H1 (cell line): ENCODE measurements at regions not wholly inside any gene's neighbourhood (a gene's known extent, or its start where the extent isn't known, plus 50 kb on each side); places are given as distances from the start of the nearest gene placed in this dataset.

ENCODE experiments used
- CTCF ChIA-PET: fragments of 300-600 bp; sonication (Branson Sonifier 250); formaldehyde crosslinking; loops from one replicate; lab custom pipeline; 2021; ENCODE audit not compliant: partially characterized antibody; lab: Charles Lee
- POLR2A ChIA-PET: fragments of 300-600 bp; sonication (Branson Sonifier 250); formaldehyde crosslinking; loops from one replicate; lab custom pipeline; 2021; ENCODE audit warnings: inconsistent platforms; ENCODE audit not compliant: partially characterized antibody; lab: Charles Lee
- DNase-seq, 2 experiments: peaks; one replicate each; pipeline versions ENCODE4 v3.0.0 to v3.0.0-alpha.2; 2010 to 2022; ENCODE audit warnings: low spot score in 2 of 2, low read depth in 1 of 2, mixed read lengths in 1 of 2
- FAIRE-seq: peaks from 2 replicates; lab custom pipeline; 2011; peaks lifted over from hg19 to GRCh38; lab: Jason Lieb, UNC
- H2AFZ ChIP-seq: 2 replicates; pipeline ENCODE4 v1.8.1; 2012; ENCODE audit warnings: low read length, inconsistent platforms
- H2AK5ac ChIP-seq: 2 replicates; pipeline ENCODE4 v1.6.1; 2013; ENCODE audit warnings: low read depth, low read length
- H2BK120ac ChIP-seq: replicated peaks from 2 replicates; pipeline ENCODE3; 2013; ENCODE audit warnings: low read depth, low read length, inconsistent platforms
- H2BK12ac ChIP-seq: 2 replicates; pipeline ENCODE4 v1.6.1; 2013; ENCODE audit warnings: low read depth, low read length
- H2BK15ac ChIP-seq: 2 replicates; pipeline ENCODE4 v1.6.1; 2013; ENCODE audit warnings: low read length
- H2BK20ac ChIP-seq: 2 replicates; pipeline ENCODE4 v1.6.1; 2013; ENCODE audit warnings: low read length
- H2BK5ac ChIP-seq: 2 replicates; pipeline ENCODE4 v1.6.1; 2013; ENCODE audit warnings: low read depth, low read length
- H3K14ac ChIP-seq: 2 replicates; pipeline ENCODE4 v1.6.1; 2013; ENCODE audit warnings: inconsistent platforms; ENCODE audit not compliant: insufficient read length
- H3K18ac ChIP-seq: 2 replicates; pipeline ENCODE4 v1.6.1; 2013; ENCODE audit warnings: low read length; ENCODE audit errors: extremely low read depth
- H3K23ac ChIP-seq: 2 replicates; pipeline ENCODE4 v1.6.1; 2013; ENCODE audit warnings: inconsistent platforms; ENCODE audit not compliant: insufficient read length
- H3K23me2 ChIP-seq: 2 replicates; pipeline ENCODE4 v1.6.1; 2013; ENCODE audit warnings: low read depth, low read length
- H3K27ac ChIP-seq: 2 replicates; pipeline ENCODE4 v1.6.1; 2011; ENCODE audit warnings: low read depth, low read length, inconsistent platforms
- H3K27me3 ChIP-seq, 4 experiments: replicated peaks in 1 of 4; 1 replicate in 1 of 4; 2 replicates in 3 of 4; pipeline versions ENCODE4 v1.6.1 to v1.8.1; 2011 to 2013; ENCODE audit warnings: low read length in 3 of 4, mild to moderate bottlenecking in 3 of 4, inconsistent platforms in 2 of 4, mixed read lengths in 2 of 4, moderate library complexity in 1 of 4; ENCODE audit not compliant: control insufficient read depth in 3 of 4, insufficient read depth in 3 of 4; ENCODE audit errors: extremely low read depth in 1 of 4
- H3K36me3 ChIP-seq, 4 experiments: 2 replicates each; pipeline versions ENCODE4 v1.6.1 to v1.8.1; 2011 to 2013; ENCODE audit warnings: mild to moderate bottlenecking in 4 of 4, low read length in 3 of 4, moderate library complexity in 2 of 4, control low read depth in 1 of 4, inconsistent platforms in 1 of 4; ENCODE audit not compliant: insufficient read depth in 4 of 4, control insufficient read depth in 2 of 4
- H3K4ac ChIP-seq: replicated peaks from 2 replicates; pipeline ENCODE3; 2013; ENCODE audit warnings: low read length, low read depth, mixed read lengths, inconsistent platforms; ENCODE audit not compliant: insufficient read length
- H3K4me1 ChIP-seq, 4 experiments: replicated peaks in 1 of 4; 1 replicate in 1 of 4; 2 replicates in 3 of 4; pipeline versions ENCODE4 v1.6.1 to v1.8.1; 2011 to 2013; ENCODE audit warnings: low read length in 3 of 4, inconsistent platforms in 2 of 4, mixed read lengths in 1 of 4; ENCODE audit not compliant: insufficient read depth in 4 of 4, control insufficient read depth in 3 of 4
- H3K4me2 ChIP-seq, 2 experiments: 2 replicates each; pipeline versions ENCODE4 v1.6.1 to v1.8.1; 2011 to 2013; ENCODE audit warnings: low read depth in 2 of 2, low read length in 2 of 2, control low read depth in 1 of 2, inconsistent platforms in 1 of 2, mild to moderate bottlenecking in 1 of 2; ENCODE audit not compliant: insufficient read depth in 1 of 2
- H3K4me3 ChIP-seq, 4 experiments: fragments of 200-600, 300-600 bp in 1 of 4; sonication (generic), shearing (Covaris generic), sonication (Bioruptor Twin) in 1 of 4; 2 replicates each; pipeline versions ENCODE4 v1.5.1 to v1.8.1; 2011 to 2016; ENCODE audit warnings: low read length in 4 of 4, low read depth in 3 of 4, control low read depth in 2 of 4, inconsistent platforms in 2 of 4, mild to moderate bottlenecking in 2 of 4, mixed read lengths in 1 of 4, moderate library complexity in 1 of 4; ENCODE audit not compliant: insufficient read depth in 2 of 4; ENCODE audit errors: extremely low read depth in 1 of 4
- H3K56ac ChIP-seq: replicated peaks from 2 replicates; pipeline ENCODE3; 2013; ENCODE audit warnings: low read depth, mild to moderate bottlenecking, mixed read lengths, low read length, inconsistent platforms; ENCODE audit not compliant: insufficient read length
- H3K79me1 ChIP-seq: 2 replicates; pipeline ENCODE4 v1.6.1; 2013; ENCODE audit warnings: low read depth, low read length, control low read depth
- H3K79me2 ChIP-seq, 2 experiments: 2 replicates each; pipeline versions ENCODE4 v1.6.1 to v1.8.1; 2012 to 2013; ENCODE audit warnings: low read length in 2 of 2, mild to moderate bottlenecking in 2 of 2, inconsistent platforms in 1 of 2; ENCODE audit not compliant: insufficient read depth in 2 of 2, control insufficient read depth in 1 of 2
- H3K9ac ChIP-seq, 4 experiments: replicated peaks in 1 of 4; 1 replicate in 1 of 4; 2 replicates in 3 of 4; pipeline versions ENCODE4 v1.6.1 to v1.8.1; 2011 to 2013; ENCODE audit warnings: low read depth in 3 of 4, low read length in 3 of 4, control low read depth in 2 of 4, mild to moderate bottlenecking in 2 of 4, moderate library complexity in 2 of 4, inconsistent platforms in 1 of 4; ENCODE audit errors: extremely low read depth in 1 of 4
- H3K9me3 ChIP-seq, 2 experiments: 2 replicates each; pipeline versions ENCODE4 v1.6.1 to v1.8.1; 2012 to 2013; ENCODE audit warnings: mild to moderate bottlenecking in 2 of 2, moderate library complexity in 2 of 2, control low read depth in 1 of 2, inconsistent platforms in 1 of 2, low read depth in 1 of 2, low read length in 1 of 2, mixed read lengths in 1 of 2; ENCODE audit not compliant: insufficient read depth in 2 of 2
- H4K20me1 ChIP-seq, 2 experiments: replicated peaks in 1 of 2; 2 replicates each; pipeline versions ENCODE3 to v1.8.1; 2011 to 2013; ENCODE audit warnings: inconsistent platforms in 2 of 2, low read length in 2 of 2, mild to moderate bottlenecking in 1 of 2; ENCODE audit not compliant: insufficient read depth in 2 of 2, control insufficient read depth in 1 of 2
- H4K5ac ChIP-seq: 2 replicates; pipeline ENCODE4 v1.6.1; 2013; ENCODE audit warnings: low read length, low read depth, mixed read lengths, inconsistent platforms; ENCODE audit not compliant: insufficient read length
- H4K8ac ChIP-seq: 2 replicates; pipeline ENCODE4 v1.8.0; 2013; ENCODE audit warnings: mild to moderate bottlenecking, moderate library complexity, low read length, inconsistent platforms; ENCODE audit not compliant: insufficient read depth; ENCODE audit errors: extremely low read depth
- H4K91ac ChIP-seq: replicated peaks from 2 replicates; pipeline ENCODE3; 2013; ENCODE audit warnings: low read length, mixed read lengths, inconsistent platforms; ENCODE audit not compliant: insufficient read length
- ATF3 ChIP-seq: IDR thresholded peaks from 2 replicates; pipeline ENCODE4 v1.6.1; 2011; ENCODE audit warnings: low read depth, mild to moderate bottlenecking, low read length; ENCODE audit not compliant: insufficient read depth
- JUND ChIP-seq: IDR thresholded peaks from 2 replicates; pipeline ENCODE4 v1.6.1; 2011; ENCODE audit warnings: mild to moderate bottlenecking, improper control_type of control experiment, low read length
- MAFK ChIP-seq: IDR thresholded peaks from 2 replicates; pipeline ENCODE4 v1.6.1; 2012; ENCODE audit warnings: low read depth, mild to moderate bottlenecking, improper control_type of control experiment, low read length
- WGBS, 2 experiments: shearing (Covaris generic) in 1 of 2; methylation state at CpG; one replicate each; pipeline versions ENCODE4 v1.1.6 to v1.1.7; 2013 to 2015; ENCODE audit warnings: low lambda C conversion rate in 2 of 2, mixed read lengths in 2 of 2, inconsistent platforms in 1 of 2, low coverage in 1 of 2, missing lambda C conversion rate in 1 of 2; ENCODE audit not compliant: insufficient replicate concordance in 2 of 2, insufficient coverage in 1 of 2, insufficient read length in 1 of 2; ENCODE audit errors: extremely low coverage in 1 of 2, missing lambda C conversion rate in 1 of 2; 5-methylcytosine and 5-hydroxymethylcytosine counted together

- no peak for TF ChIP-seq MAFK
These were observed 712.0 kb downstream of the TFAP2A start (continued) for GRCh38 chr6:9702914-9703313.

- Histone ChIP-seq H4K91ac (no peak overlapping the region), H3K14ac (no peak overlapping the region), H3K27ac (no peak overlapping the region), H3K79me1 (no peaks in the 10 kb centered on the region), H3K18ac (no peak overlapping the region), H2BK12ac (no peak overlapping the region), H3K4ac (no peak overlapping the region), H3K4me3 (no peak overlapping the region), H2AK5ac (no peak overlapping the region), H3K36me3 (no peaks in the 10 kb centered on the region), H3K9ac (no peak overlapping the region), H3K27me3 (no peaks in the 10 kb centered on the region), H2BK15ac (no peak overlapping the region), H2BK5ac (no peak overlapping the region), H4K5ac (no peak overlapping the region), H2BK120ac (no peak overlapping the region), H3K9me3 (no peaks in the 10 kb centered on the region), H3K56ac (no peak overlapping the region), H3K4me2 (no peak overlapping the region), H3K23ac (no peak overlapping the region), H4K20me1 (no peaks in the 10 kb centered on the region), H4K8ac (no peak overlapping the region), H2AFZ (no peak overlapping the region), H3K79me2 (no peaks in the 10 kb centered on the region), H3K23me2 (no peaks in the 10 kb centered on the region), H3K4me1 (no peaks in the 10 kb centered on the region), H2BK20ac (no peak overlapping the region)
- ChIA-PET CTCF (no interaction called here), POLR2A (no interaction called here)
- TF ChIP-seq ATF3 = no peak
- no peak for TF ChIP-seq JUND
- no peak for FAIRE-seq
- DNase-seq = no peak
- 88% methylated on average over 5 of the region's 5 CpGs; no CpG with 5 or more reads in 1 of the 2 experiments for WGBS, 2 experiments
These were observed 715.0 kb downstream of the TFAP2A start for GRCh38 chr6:9699888-9700287.
